Common myeloid progenitor, CD34-positive (primary cell): ENCODE measurements at regions not wholly inside any gene's neighbourhood (a gene's known extent, or its start where the extent isn't known, plus 50 kb on each side); places are given as distances from the start of the nearest gene placed in this dataset.
A peak's percentile ranks its signal among the peaks of the same experiment; 100 is the strongest.

Source experiments
- CTCF ChIA-PET: fragments of 350-600 bp; sonication (Branson Sonifier 250); formaldehyde crosslinking; loops from one replicate; lab custom pipeline; 2021; ENCODE audit warnings: antibody characterized with exemption; lab: Charles Lee
- POLR2A ChIA-PET: fragments of 350-600 bp; sonication (Branson Sonifier 250); formaldehyde crosslinking; loops from one replicate; lab custom pipeline; 2021; ENCODE audit warnings: antibody characterized with exemption; lab: Charles Lee
- DNase-seq, 3 donors: peaks; one replicate each; pipeline versions ENCODE4 v3.0.0 to v3.0.0-alpha.2; 2013
- H3K27ac ChIP-seq, 2 experiments: 1 replicate in 1 of 2; 2 replicates in 1 of 2; pipeline ENCODE4 v1.7.0; 2013; ENCODE audit warnings: inconsistent platforms in 2 of 2, low read length in 2 of 2, mild to moderate bottlenecking in 2 of 2, low read depth in 1 of 2, moderate library complexity in 1 of 2; ENCODE audit not compliant: severe bottlenecking in 2 of 2, insufficient read depth in 1 of 2, poor library complexity in 1 of 2
- H3K27me3 ChIP-seq, 5 experiments: replicated peaks in 2 of 5; 1 replicate in 3 of 5; 2 replicates in 2 of 5; pipeline versions ENCODE4 v1.6.1 to v1.7.0; 2013; ENCODE audit warnings: low read length in 4 of 5, mild to moderate bottlenecking in 2 of 5, moderate library complexity in 2 of 5, inconsistent platforms in 1 of 5; ENCODE audit not compliant: insufficient read depth in 5 of 5, control insufficient read depth in 4 of 5
- H3K36me3 ChIP-seq, 4 experiments: 1 replicate in 2 of 4; 2 replicates in 2 of 4; pipeline versions ENCODE4 v1.6.1 to v1.7.0; 2013; ENCODE audit warnings: low read length in 3 of 4, control low read depth in 1 of 4, mild to moderate bottlenecking in 1 of 4; ENCODE audit not compliant: control insufficient read depth in 4 of 4, insufficient read depth in 4 of 4
- H3K4me1 ChIP-seq, 4 experiments: 1 replicate in 3 of 4; 2 replicates in 1 of 4; pipeline versions ENCODE4 v1.6.1 to v1.7.1; 2013; ENCODE audit warnings: low read length in 3 of 4, mild to moderate bottlenecking in 3 of 4, control low read depth in 1 of 4, inconsistent platforms in 1 of 4, moderate library complexity in 1 of 4; ENCODE audit not compliant: control insufficient read depth in 4 of 4, insufficient read depth in 4 of 4; ENCODE audit errors: control extremely low read depth in 1 of 4
- H3K4me3 ChIP-seq, 7 experiments: 1 replicate in 4 of 7; 2 replicates in 3 of 7; pipeline versions ENCODE4 v1.5.1 to v1.7.0; 2013; ENCODE audit warnings: mild to moderate bottlenecking in 7 of 7, low read length in 6 of 7, moderate library complexity in 6 of 7, inconsistent platforms in 2 of 7, low read depth in 2 of 7, control low read depth in 1 of 7; ENCODE audit not compliant: insufficient read depth in 4 of 7, control insufficient read depth in 1 of 7; ENCODE audit errors: extremely low read depth in 1 of 7
- H3K9me3 ChIP-seq, 5 experiments: 1 replicate in 4 of 5; 2 replicates in 1 of 5; pipeline versions ENCODE4 v1.6.1 to v1.7.1; 2013; ENCODE audit warnings: low read length in 4 of 5, mild to moderate bottlenecking in 2 of 5, inconsistent platforms in 1 of 5, low read depth in 1 of 5, moderate library complexity in 1 of 5; ENCODE audit not compliant: control insufficient read depth in 4 of 5, insufficient read depth in 2 of 5; ENCODE audit errors: control extremely low read depth in 1 of 5
- WGBS: methylation state at CpG from one replicate; pipeline ENCODE4 v1.1.5; 2013; ENCODE audit not compliant: insufficient coverage; 5-methylcytosine and 5-hydroxymethylcytosine counted together

GRCh38 chr4:80145739-80146138 lies 51.6 kb upstream of the PRDM8 start:
- no CpG with 5 or more reads among the region's 1 CpG for WGBS
- DNase-seq, result no peak
- ChIA-PET POLR2A (no interaction called here), CTCF (no interaction called here)
- Histone ChIP-seq H3K4me1 (peaks cover 16 to 39% (median 30%) of the 10 kb centered on the region in 4 experiments), H3K4me3 (no peak overlapping the region), H3K27me3 (no peaks in the 10 kb centered on the region), H3K9me3 (no peaks in the 10 kb centered on the region), H3K36me3 (no peaks in the 10 kb centered on the region), H3K27ac (no peak overlapping the region)

- DNase-seq, result peak in 2 of 3 donors; percentile 32 to 36
- no peaks in the 10 kb centered on the region for H3K9me3 ChIP-seq
- no peaks in the 10 kb centered on the region for H3K36me3 ChIP-seq
- H3K27ac ChIP-seq, result no peak overlapping the region
- ChIA-PET CTCF (interaction anchor here (1.4 kb wide), 1 partner anchor 9 kb away, joined by 4 read pairs; no protein-coding TSS in a partner anchor), POLR2A (no interaction called here)
- peaks cover 22 to 46% (median 35%) of the 10 kb centered on the region in 4 experiments for H3K4me1 ChIP-seq
- no peak overlapping the region for H3K4me3 ChIP-seq
- H3K27me3 ChIP-seq, result no peaks in the 10 kb centered on the region
These were observed 52.4 kb upstream of the PRDM8 start for GRCh38 chr4:80144676-80145470.

- CTCF ChIA-PET, result interaction anchor here (2.2 kb wide), 1 partner anchor 40 kb away, joined by 5 read pairs; no protein-coding TSS in a partner anchor
These were observed 54.0 kb upstream of the PRDM8 start for GRCh38 chr4:80143307-80143679.

GRCh38 chr4:80142394-80143306 lies 54.7 kb upstream of the PRDM8 start:
- peaks cover 38 to 68% (median 54%) of the 10 kb centered on the region in 4 experiments for H3K4me1 ChIP-seq
- ChIA-PET POLR2A (interaction anchor here (0.6 kb wide), 1 partner anchor 1025 kb away, joined by 3 read pairs; no protein-coding TSS in a partner anchor), CTCF (interaction anchor here (1.1 to 2.2 kb wide), 3 partner anchors 40 to 73 kb away, joined by 3 to 5 read pairs (median 4); no protein-coding TSS in a partner anchor)
- peak in 2 of 3 donors; percentile 68 to 81 for DNase-seq
- no peaks in the 10 kb centered on the region for H3K27me3 ChIP-seq
- no peaks in the 10 kb centered on the region for H3K9me3 ChIP-seq
- no peaks in the 10 kb centered on the region for H3K36me3 ChIP-seq
- H3K4me3 ChIP-seq, result no peak overlapping the region
- 10% methylated on average over 2 of the region's 4 CpGs for WGBS
- peak overlapping the region in 1 of 2 experiments; percentile 57 for H3K27ac ChIP-seq

More at GRCh38 chr4:80143307-80143679, 54.0 kb upstream of the PRDM8 start:
- Histone ChIP-seq H3K27me3 (no peaks in the 10 kb centered on the region), H3K4me3 (peak overlapping the region in 1 of 7 experiments; percentile 29), H3K4me1 (peaks cover 35 to 62% (median 50%) of the 10 kb centered on the region in 4 experiments), H3K27ac (peak overlapping the region in 1 of 2 experiments; percentile 57), H3K36me3 (no peaks in the 10 kb centered on the region), H3K9me3 (no peaks in the 10 kb centered on the region)
- POLR2A ChIA-PET, result no interaction called here
- peak in 2 of 3 donors; percentile 74 to 88 for DNase-seq
- no CpG with 5 or more reads among the region's 1 CpG for WGBS

GRCh38 chr4:80141543-80141942 lies 55.8 kb upstream of the PRDM8 start:
- Histone ChIP-seq H3K27ac (peak overlapping the region in 1 of 2 experiments; percentile 27), H3K36me3 (no peaks in the 10 kb centered on the region), H3K4me1 (peaks cover 40 to 71% (median 54%) of the 10 kb centered on the region in 4 experiments), H3K9me3 (no peaks in the 10 kb centered on the region), H3K27me3 (no peaks in the 10 kb centered on the region), H3K4me3 (no peak overlapping the region)
- no CpG with 5 or more reads among the region's 2 CpGs for WGBS
- ChIA-PET CTCF (interaction anchor here (1.1 to 2.6 kb wide), 4 partner anchors 16 to 74 kb away, joined by 3 to 14 read pairs (median 4); no protein-coding TSS in a partner anchor), POLR2A (no interaction called here)
- no peak for DNase-seq

GRCh38 chr4:80140194-80140593 lies 57.1 kb upstream of the PRDM8 start:
- ChIA-PET POLR2A (interaction anchor here (1.5 kb wide), 1 partner anchor 12 kb away, joined by 11 read pairs; no protein-coding TSS in a partner anchor), CTCF (interaction anchor here (0.6 to 2.6 kb wide), 10 partner anchors 9 to 185 kb away, joined by 3 to 14 read pairs (median 3); no protein-coding TSS in a partner anchor)
- Histone ChIP-seq H3K4me3 (peak overlapping the region in 1 of 7 experiments; percentile 19), H3K4me1 (peaks cover 40 to 68% (median 54%) of the 10 kb centered on the region in 4 experiments), H3K27ac (peak overlapping the region; percentile 59 to 83), H3K36me3 (no peaks in the 10 kb centered on the region), H3K27me3 (no peaks in the 10 kb centered on the region), H3K9me3 (no peaks in the 10 kb centered on the region)
- 40% methylated on average over 1 of the region's 2 CpGs for WGBS
- DNase-seq, result peak in 2 of 3 donors; percentile 40 to 47
